HepG2 (cell line): ENCODE measurements at regions not wholly inside any gene's neighbourhood (a gene's known extent, or its start where the extent isn't known, plus 50 kb on each side); places are given as distances from the start of the nearest gene placed in this dataset.

Source experiments
- KDM5A ChIP-seq: fragments of 200-600 bp; sonication (generic); IDR thresholded peaks from 2 replicates; pipeline ENCODE4 v1.7.0; 2018; ENCODE audit warnings: antibody characterized with exemption, mild to moderate bottlenecking, low read length, borderline replicate concordance
- KLF11 ChIP-seq: IDR thresholded peaks from 2 replicates; pipeline ENCODE4 v1.6.1; 2016; ENCODE audit warnings: missing compliant biosample characterization
- MTA3 ChIP-seq: sonication (generic); formaldehyde crosslinking; IDR thresholded peaks from 2 replicates; pipeline ENCODE4 v1.4.0; 2020; ENCODE audit warnings: missing genetic modification reagents
- PHF20 ChIP-seq: sonication (generic); formaldehyde crosslinking; IDR thresholded peaks from 2 replicates; pipeline ENCODE4 v1.5.0; 2020; ENCODE audit warnings: mild to moderate bottlenecking, missing genetic modification reagents
- POLR2A ChIP-seq, 2 experiments: IDR thresholded peaks; 2 replicates each; pipeline ENCODE4 v1.6.1; 2011; ENCODE audit warnings: low read depth in 2 of 2, low read length in 2 of 2, mild to moderate bottlenecking in 1 of 2, moderate library complexity in 1 of 2; ENCODE audit not compliant: insufficient read depth in 1 of 2
- TEAD2 ChIP-seq: sonication (generic); formaldehyde crosslinking; IDR thresholded peaks from 2 replicates; pipeline ENCODE4 v1.9.0; 2021; ENCODE audit warnings: missing genetic modification reagents
- ZBTB49 ChIP-seq: sonication (generic); formaldehyde crosslinking; IDR thresholded peaks from 2 replicates; pipeline ENCODE4 v1.4.0; 2020; ENCODE audit warnings: missing genetic modification reagents, borderline replicate concordance
- ZNF142 ChIP-seq: sonication (generic); formaldehyde crosslinking; IDR thresholded peaks from 2 replicates; pipeline ENCODE4 v1.4.0; 2020; ENCODE audit warnings: missing genetic modification reagents
- ZNF230 ChIP-seq: sonication (generic); formaldehyde crosslinking; IDR thresholded peaks from 2 replicates; pipeline ENCODE4 v1.4.0; 2020; ENCODE audit warnings: mild to moderate bottlenecking, missing genetic modification reagents
- ZNF234 ChIP-seq: sonication (generic); formaldehyde crosslinking; conservative IDR thresholded peaks from 2 replicates; pipeline ENCODE4 v1.5.1; 2020; ENCODE audit warnings: mild to moderate bottlenecking, missing genetic modification reagents
- ZNF251 ChIP-seq: sonication (generic); formaldehyde crosslinking; IDR thresholded peaks from 2 replicates; pipeline ENCODE4 v1.9.0; 2021; ENCODE audit warnings: mild to moderate bottlenecking, missing genetic modification reagents
- ZNF260 ChIP-seq: sonication (generic); formaldehyde crosslinking; IDR thresholded peaks from 2 replicates; pipeline ENCODE4 v1.4.0; 2020; ENCODE audit warnings: missing genetic modification reagents, low read depth, mild to moderate bottlenecking, borderline replicate concordance
- ZNF337 ChIP-seq: sonication (generic); formaldehyde crosslinking; IDR thresholded peaks from 2 replicates; pipeline ENCODE4 v1.5.1; 2020; ENCODE audit warnings: missing genetic modification reagents, low read depth, mild to moderate bottlenecking, borderline replicate concordance
- ZNF382 ChIP-seq: sonication (generic); formaldehyde crosslinking; IDR thresholded peaks from 2 replicates; pipeline ENCODE4 v1.5.0; 2020; ENCODE audit warnings: missing genetic modification reagents, mild to moderate bottlenecking, borderline replicate concordance
- ZNF496 ChIP-seq: sonication (generic); formaldehyde crosslinking; IDR thresholded peaks from 2 replicates; pipeline ENCODE4 v1.8.1; 2023; ENCODE audit warnings: mild to moderate bottlenecking, moderate library complexity, missing genetic modification reagents; ENCODE audit not compliant: insufficient replicate concordance
- ZNF557 ChIP-seq: sonication (generic); formaldehyde crosslinking; IDR thresholded peaks from 2 replicates; pipeline ENCODE4 v1.4.0; 2020; ENCODE audit warnings: missing genetic modification reagents
- ZNF768 ChIP-seq: sonication (generic); formaldehyde crosslinking; IDR thresholded peaks from 2 replicates; pipeline ENCODE4 v1.4.0; 2020; ENCODE audit warnings: missing genetic modification reagents
- ZNF770 ChIP-seq: sonication (generic); formaldehyde crosslinking; IDR thresholded peaks from 2 replicates; pipeline ENCODE4 v1.5.0; 2020; ENCODE audit warnings: mild to moderate bottlenecking, missing genetic modification reagents

- no peak for TF ChIP-seq ZNF142 (CRISPR knock-in tag)
- peak; percentile 97; the same call in 1 of the 2 replicates for TF ChIP-seq KLF11 (CRISPR knock-in tag)
- peak; percentile 64; the same call in 1 of the 2 replicates for TF ChIP-seq ZNF337 (CRISPR knock-in tag)
- no peak for TF ChIP-seq ZNF382 (CRISPR knock-in tag)
- peak; percentile 52; the same call in 1 of the 2 replicates for TF ChIP-seq KDM5A
- TF ChIP-seq ZNF234 (CRISPR knock-in tag): no peak
- peak; percentile 84; the same call in 1 of the 2 replicates for TF ChIP-seq ZNF251 (CRISPR knock-in tag)
- no peak for TF ChIP-seq ZNF557
- peak; percentile 90 for TF ChIP-seq ZNF768
- TF ChIP-seq MTA3 (CRISPR knock-in tag): no peak
- TF ChIP-seq ZNF770: peak; percentile 69; the same call in 1 of the 2 replicates
- no peak for TF ChIP-seq ZNF496
- TF ChIP-seq ZNF230 (CRISPR knock-in tag): peak; percentile 97; the same call in 1 of the 2 replicates
- TF ChIP-seq POLR2A (IDR thresholded peaks at IDR 0.05; ENCODE audit: insufficient read depth in 1 of 2, low read depth in 2 of 2, low read length in 2 of 2): no peak; a peak in 1 of 4 replicates
- TF ChIP-seq ZNF260 (CRISPR knock-in tag): 0 out of 2 replicates have a peak, but pooled peaks have one; percentile 20
- TF ChIP-seq ZBTB49: peak; percentile 28; the same call in 1 of the 2 replicates
- peak; percentile 55 for TF ChIP-seq PHF20 (CRISPR knock-in tag)
- TF ChIP-seq TEAD2 (CRISPR knock-in tag): no peak
These were observed 110.1 kb upstream of the PTPN1 start (continued) for GRCh38 chr20:50399917-50400704.
